DMS 273 (cell line): ENCODE measurements at regions not wholly inside any gene's neighbourhood (a gene's known extent, or its start where the extent isn't known, plus 50 kb on each side); places are given as distances from the start of the nearest gene placed in this dataset.
A peak's percentile ranks its signal among the peaks of the same experiment; 100 is the strongest.

Experiments used
- DNase-seq: peaks from one replicate; lab custom pipeline; 2025; ENCODE audit not compliant: unreplicated experiment; lab: John Stamatoyannopoulos, UW

DNA sequence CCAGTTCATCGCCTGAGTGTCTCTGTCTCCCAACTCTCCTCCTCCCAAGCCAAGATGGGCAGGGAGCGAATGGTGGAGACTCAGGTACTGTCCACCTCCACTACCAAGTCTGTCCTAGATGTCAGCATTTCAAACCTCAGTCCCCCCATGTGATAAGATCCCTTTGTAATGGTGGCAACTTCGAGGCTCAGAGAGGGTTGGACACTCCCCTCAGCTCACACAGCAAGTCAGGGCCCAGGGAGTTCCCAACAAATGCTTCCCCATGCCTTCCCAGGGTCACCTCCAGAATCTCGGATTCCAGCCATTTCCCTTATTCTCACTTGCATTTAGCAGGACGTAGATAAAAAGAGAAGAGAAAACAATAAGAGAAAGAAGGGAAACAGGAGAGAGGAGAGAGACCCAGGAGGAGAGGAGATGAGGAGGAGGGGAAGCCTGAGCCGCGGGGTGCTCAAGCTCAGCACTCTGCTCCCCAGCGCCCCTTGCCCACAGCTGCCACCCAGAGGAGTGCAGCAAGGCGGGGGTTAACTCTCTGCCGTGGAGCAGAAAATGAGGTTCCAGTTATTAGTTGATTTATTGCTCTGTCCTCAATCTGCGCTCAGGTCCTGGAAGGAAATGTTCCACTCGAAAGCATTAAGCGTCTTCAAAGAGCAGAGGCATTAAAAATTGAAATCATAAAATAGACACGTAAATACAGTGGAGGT, 84.1 kb upstream of the LINGO1 start:
- no peak for DNase-seq

DNA sequence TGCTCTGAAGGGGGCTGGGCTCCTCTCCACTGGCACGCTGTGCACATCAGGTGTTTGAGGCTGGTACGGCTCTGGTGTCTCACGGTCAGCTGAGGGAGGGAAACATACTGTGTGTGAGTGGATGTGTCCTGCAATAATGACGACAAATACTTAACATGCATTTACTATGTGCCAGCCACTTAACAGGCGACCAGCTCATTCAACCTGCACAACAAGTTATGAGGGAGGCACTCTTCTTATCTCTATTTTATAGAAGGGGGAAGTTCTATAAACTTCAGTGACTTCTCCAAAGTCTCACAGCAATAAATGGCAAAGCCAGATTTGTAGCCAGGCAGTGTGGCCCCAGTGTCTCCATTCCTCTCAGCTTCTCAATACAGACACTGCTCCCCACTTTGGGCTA, 83.1 kb upstream of the LINGO1 start:
- no peak for DNase-seq

DNA sequence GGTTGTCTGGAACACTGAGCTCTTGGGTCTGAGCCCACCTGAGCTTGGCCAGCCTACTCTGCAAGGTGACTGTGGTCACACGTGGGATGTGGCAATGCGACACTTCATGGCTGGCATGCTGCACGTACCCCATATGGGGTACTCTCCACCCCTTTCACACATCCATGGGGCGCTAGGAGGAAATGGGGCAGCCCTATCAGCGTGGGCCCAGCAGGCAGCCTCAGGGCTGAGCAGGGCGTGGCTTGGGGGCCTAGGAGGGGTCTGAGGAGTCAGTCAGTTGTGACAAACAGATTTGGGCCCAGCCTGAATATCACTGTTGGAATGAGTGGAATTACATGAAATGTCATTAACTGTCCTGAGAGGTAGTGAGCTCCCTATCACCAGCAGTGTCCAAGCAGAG, 82.3 kb upstream of the LINGO1 start:
- no peak for DNase-seq

DNA sequence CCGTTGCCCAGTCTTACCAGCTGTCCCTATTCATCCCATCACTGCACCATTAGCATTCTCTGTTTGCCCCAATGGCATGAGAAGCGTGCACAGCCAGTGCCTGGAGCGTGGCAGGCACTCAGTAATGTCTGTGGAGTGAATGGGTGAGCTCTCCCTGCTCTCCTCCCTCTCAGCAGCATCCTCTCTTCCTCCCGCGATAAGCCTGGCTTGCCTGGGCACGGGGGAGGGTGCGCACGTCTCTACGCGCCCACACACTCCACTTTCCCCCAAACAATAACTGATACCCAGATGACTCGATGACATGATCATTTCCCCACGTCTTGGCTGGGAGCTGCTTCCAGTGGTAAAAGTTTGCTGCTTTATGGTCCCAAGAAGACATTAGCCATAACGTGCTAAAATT, 81.8 kb upstream of the LINGO1 start:
- DNase-seq = no peak

DNA sequence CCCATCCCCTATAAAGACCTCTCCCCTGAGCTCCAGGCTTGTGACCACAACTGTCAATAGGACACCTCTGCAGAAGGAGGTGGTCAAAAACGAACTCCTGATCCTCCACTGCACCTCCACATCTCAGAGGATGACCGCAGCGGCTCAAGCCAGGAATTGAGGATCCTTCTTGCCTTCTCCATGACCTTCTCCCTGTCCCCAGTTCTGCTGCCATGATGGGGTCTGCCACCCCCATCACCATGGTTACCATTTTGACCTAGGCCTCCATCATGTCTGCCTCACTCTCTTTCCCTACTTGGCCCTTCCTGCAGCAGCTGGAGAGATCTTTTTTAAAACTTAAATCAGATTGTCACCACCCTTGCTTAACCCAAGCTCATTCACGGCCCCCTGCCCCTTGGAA, 81.3 kb upstream of the LINGO1 start:
- DNase-seq = no peak

DNA sequence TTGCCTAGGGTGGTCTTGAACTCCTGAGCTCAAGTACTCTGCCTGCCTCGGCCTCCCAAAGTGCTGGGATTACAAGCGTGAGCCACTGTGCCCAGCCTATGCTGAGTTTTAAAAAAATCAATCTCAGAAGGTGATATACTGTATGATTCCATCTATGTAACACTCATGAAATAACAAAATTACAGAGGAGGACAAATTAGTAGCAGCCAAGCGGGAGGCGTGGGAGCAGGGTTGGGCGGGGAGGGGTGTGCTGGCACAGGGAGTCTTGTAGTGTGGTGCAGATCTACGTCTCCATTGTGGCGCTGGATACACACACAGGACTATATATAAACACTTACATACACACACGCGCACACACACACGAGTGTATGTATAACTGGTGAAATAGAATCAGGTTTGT, 80.6 kb upstream of the LINGO1 start:
- no peak for DNase-seq

DNA sequence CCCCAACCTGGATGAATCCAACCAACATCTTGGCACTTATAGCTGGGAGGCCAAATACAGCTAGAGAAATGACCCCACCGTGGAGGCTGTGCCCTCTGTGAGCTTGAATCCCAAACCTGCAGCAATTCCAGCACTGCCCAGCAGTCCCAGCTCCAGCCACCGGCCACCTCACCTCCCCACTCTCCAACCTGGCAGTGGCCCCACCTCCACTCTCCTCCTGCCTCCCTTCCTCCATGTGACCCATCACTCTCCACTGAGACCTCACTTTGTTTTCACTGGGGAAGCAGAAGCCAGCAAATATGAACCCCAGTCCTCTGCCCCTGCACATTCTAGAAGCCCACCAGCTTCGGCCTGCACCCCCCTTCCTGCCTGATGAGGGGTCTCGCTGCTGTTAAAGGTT, 79.7 kb upstream of the LINGO1 start:
- no peak for DNase-seq

DNA sequence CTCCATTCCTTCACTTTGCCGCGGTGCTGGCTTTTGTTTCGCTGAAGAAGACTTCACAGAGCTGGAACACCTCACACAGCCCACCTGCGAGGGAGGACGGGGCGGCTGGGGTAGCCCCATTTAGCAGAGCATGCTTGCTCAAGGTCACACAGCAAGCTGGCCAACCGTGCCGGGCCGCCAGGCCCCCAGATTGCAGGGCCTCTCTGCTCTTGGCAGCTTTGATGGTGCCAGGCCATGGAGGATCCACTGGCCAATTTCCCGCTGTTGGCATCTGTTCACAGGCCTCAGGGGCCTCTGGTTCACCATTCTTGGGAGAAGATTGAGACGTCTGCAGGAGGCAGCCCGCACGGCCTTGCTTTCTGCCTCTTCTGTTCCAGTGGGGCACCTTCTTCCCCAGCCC, 77.9 kb upstream of the LINGO1 start:
- DNase-seq = peak; percentile 22

DNA sequence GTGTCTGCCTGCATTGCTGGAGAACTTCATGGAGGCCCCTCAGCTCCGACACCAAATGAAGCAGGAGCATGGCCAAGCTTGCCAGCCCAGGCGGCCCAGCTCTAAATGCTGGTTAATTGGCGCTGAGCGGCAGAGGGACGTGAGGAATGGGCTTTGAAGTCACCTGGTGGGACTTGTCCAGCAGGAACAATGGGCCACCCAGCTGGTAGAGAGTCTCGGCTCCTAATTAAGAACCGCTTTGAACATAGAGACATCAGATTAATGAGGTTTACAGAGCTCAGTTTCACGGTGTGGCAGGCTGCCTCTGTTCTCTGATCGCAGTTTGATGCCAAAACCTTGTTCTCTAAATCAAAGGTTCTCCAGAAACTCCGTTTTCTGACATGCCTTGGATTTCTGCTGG, 77.5 kb upstream of the LINGO1 start:
- DNase-seq = no peak

DNA sequence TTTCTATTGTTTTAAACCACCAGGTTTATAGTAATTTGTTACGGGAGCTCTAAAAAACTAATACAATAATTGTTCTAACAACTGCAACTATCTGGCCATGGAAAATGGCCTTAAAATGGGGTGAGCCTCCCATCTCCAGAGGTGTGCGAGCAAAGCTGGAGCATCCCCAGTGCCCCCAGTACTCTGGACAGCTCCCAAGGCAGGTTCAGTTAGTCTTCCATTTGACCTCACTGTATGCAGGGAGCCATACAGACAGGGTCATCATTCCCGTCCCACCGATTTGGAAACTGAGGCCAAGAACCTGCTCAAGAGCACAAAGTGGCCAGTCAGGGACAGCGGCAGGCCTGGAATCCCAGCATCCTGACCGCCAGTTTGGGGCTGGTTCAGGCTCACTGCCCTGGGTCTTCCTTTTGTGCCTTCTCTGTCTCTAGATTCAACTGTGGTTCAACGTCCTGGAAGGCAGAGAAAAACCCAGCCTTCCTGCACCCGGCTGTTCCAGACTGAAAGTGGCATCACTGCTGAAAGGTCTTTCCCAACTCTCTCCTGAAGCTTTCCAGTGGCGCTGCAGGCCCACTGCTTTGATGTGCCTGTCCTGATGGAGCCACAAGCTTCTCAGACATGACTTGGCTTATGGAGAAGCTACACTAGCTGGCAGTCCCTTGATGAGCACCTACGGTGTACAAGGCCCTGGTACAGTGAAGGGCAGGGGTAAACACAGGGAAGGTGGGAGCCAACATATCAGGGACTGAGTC, 76.6 kb upstream of the LINGO1 start:
- no peak for DNase-seq

DNA sequence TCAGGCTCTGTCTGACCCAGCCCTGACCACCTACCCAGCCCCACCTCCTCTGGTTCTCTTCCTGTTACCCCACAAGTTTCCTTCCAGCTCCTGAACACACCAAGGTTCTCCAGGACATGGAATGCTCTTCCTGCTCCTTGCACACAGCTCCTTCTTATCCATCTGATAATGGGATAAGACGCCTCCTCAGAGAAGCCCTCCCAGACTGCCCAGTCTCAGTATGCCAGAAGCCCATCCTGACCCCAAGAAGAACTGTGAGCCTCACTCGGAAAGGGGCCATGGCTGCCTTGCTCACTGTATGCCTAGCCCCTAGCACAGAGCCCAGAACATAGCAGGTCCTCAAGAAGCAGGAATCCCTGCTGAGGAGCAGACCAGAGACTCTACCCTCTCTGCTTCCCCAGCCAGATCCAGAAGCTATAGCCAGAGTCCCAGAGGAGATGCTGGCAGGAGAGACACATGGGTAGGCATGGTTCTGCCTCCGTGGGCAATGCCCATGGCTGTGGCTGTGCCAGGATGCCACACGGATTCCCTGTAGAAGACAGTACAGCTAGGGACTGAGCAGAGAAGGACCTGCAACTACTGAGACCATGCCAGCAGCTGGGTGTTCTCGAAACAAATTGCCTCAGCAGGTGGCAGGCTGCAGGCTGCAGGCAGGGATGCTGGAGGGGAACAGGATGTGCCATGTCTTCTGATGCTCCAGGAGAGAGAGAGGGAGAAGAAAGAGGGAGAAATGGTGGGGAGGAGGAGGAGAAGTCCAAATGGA, 74.0 kb upstream of the LINGO1 start:
- no peak for DNase-seq

DNA sequence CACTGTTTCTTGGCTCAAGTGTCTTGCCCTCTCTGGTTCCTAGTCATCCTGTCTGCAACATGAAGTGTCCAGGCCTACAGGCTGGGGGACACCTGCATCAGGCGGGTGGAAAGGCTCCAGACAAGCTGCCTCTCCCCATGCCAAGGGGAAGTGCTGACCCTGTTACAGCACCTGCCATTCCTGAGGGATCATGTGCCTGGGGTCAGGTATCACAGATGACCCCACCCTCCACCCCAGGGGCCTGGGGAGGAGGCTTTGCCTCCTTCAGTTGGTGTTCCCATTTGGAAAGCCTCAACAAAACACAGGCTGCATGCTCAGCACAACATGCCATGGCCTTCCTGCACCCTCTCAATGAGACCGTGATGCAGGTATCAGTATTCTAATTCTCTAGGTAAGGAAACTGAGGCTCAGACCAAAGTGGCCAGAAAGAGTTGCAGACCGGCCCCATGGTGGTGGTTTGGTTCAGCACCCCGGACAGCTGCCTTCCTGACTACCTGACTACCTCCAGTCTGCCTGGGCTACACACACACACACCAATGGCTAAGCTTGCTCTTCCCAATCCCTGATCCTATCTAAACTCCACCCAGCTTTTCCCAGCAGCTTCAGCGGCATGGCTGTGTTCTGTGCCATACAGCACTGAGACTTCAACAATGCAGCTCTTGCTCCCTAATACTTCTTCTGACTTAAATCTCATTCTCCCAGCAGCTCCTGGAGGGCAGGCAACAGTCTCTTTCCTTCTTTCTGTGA, 69.7 kb upstream of the LINGO1 start:
- DNase-seq = peak; percentile 12

DNA sequence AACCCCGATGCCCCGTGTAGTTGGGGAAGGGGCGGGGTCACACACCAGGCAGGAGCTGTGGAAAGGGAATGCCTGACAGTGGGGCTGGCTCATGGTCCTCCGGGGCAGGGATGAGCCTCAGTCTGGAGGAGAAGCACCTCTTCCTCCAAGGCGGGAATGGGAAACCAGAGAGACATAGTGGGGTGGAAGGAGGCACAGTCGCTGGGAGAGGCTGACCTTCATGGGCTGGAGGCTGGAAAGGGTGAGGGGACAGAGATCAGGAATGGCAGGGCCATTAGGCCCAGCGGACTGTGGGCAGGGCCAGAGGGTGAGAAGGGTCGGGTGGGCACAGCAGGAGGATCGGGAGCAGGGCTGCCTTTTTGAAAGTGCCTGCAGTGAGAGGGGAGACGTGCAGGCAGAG, 65.8 kb upstream of the LINGO1 start:
- no peak for DNase-seq

DNA sequence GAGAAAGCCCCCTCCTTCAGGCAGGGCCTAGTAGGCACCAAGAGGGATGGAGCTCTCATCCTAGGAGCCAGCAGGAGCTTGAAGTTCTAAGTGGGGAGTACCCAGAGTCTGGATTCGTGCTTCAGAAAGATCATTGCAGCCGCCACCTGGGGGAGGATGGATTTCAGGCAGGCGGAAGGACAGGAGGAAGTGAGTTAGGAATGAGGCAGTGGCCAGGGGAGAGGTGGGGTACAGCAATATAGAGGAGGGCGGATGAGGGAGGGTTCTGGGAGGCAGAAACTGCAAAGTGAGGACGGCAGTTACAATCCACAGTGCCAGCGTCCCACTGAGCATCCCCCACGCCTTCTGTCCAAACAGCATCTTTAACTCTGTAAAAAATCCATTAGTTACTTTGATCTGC, 65.2 kb upstream of the LINGO1 start:
- no peak for DNase-seq

DNA sequence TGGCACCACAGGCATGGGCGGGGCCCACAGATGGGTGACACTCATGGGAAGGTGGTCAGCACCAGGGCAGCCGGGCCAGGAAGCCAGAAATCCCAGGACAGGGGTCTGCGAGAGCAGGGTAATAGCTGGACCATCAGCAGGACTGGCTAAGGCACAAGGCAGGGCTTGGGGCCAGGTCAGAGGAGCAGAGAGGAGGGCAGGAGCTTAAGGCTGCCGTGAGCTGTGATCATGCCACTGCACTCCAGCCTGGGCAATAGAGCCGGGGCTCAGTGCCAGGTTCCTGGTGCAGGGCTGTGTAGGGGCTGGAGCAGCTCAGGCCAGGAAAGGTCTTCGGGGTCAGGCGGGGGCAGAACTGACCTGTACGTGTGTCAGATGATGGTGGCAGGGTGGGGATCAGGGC, 64.2 kb upstream of the LINGO1 start:
- DNase-seq = no peak

DNA sequence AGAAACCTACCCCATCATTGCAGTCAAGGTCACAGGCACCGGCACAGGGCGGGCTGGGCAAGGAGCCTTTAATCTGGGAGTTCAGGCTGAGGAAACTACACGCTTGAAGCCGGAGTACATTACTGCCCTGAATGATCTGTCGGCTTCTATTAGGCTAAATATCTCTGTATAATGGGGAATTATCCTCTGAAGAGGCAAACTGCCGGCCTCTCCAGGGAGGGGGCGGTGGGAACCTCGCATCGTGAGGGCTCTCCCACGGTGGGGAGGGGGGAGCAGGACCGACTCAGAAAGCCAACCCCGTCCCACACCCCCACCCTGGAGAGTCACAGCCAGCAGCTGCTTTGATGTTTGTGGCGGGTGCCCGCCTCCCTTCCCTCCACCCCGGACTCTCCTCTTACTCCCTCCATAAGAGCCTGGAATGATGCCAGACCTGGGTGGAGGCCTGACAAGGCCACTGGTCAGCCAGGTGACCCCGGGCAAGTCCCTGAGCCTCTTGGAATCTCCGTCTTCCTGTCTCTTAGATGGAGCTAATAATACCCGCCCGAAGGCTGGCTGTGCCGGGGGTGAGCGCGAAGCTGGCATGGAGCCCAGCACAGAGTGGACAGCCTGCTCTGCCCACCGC, 63.4 kb upstream of the LINGO1 start:
- DNase-seq = no peak

DNA sequence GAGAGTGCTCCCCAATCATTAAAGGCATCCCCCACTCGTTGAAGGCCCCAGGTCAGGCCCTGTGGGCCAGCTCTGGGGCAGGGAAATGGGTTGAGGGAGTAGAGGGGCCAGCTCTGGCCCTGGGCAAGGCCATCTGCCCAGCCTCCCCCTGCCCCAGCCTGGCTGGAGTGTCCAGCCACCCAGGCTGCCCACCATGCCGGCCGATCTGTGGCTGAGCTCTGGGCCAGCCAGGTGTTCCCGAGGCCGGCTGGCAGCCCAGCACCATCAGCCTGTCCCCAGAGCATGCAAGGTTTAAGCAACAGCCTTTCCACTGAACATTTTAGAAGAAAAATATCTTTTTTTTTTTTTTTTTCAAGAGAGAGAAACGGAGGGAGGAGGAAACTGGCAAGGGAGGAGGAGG, 62.8 kb upstream of the LINGO1 start:
- no peak for DNase-seq

DNA sequence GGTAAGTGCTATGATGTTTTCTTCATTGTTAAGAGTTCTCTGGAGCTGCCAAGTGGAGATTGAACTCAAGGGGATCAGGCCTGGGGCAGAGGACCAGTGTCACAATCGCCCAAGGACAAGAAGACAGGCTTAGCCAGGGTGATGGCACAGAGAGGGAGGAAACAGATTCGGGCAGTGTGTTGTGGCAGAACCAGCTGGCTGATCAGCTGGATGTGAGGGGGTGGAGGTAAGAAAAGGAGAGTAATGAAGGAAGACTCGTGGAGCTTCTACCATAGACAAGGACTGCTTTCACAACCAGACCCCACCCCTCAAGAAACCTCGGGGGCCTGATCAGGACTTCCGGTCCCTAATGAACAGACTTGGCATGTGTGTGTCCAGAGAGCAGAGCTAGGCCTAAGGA, 60.9 kb upstream of the LINGO1 start:
- no peak for DNase-seq

DNA sequence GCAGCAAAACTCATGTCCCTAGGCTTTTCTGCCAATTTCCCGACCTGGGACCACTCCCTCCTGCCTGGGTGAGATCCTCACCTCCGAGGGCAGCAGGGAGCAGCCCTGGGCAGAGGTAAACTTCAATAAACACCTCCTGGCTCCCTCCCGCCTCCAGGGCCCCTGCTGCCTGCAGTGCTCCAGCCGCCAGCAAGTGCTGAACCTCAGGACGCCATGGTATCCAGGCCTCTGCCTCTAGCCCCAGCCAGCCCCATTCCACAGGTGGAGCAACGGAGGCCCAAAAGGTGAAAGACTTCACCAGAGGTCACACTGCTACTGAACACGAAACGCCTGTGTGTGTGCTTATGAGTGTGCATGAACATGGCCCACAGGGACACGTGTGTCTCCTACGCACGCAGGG, 59.9 kb upstream of the LINGO1 start:
- DNase-seq = no peak

DNA sequence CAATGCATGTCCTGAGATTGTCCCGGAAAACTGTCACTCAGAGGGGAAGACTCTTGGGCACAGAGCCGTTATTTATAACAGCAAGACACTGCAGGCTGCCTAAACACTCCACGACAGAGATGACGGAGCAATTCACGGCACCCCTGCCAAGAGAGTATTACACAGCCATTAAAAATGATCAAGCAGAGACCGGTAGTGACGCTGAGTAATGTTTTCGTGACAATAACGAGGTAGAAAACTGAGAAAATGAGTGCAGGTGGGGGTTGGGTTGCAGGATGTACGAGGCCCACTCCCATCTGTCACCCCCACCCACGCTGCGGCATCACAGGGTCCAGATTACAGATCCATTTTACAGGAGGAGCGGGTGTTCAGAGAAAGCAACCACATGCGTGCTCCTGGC, 58.9 kb upstream of the LINGO1 start:
- DNase-seq = no peak

DNA sequence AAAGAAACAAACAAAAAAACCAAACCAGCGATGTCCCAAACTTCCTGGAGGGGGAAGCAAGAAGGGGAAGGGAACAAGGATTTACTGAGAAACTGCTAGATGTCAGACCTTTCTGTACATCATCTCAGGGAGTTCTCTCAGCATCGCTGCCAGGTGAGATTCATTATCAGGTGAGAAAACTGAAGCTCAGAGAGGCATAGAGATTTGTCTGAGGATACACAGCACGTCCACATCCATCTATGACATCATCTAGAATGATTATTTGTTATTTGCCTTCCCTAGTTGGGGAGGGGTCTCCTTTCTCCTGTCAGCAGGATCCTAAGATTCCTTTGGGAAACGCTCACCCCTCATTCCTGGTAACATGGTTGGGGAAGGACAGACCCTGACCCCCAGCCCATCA, 57.1 kb upstream of the LINGO1 start:
- DNase-seq = no peak
